GM18519 (cell line): ENCODE measurements at regions not wholly inside any gene's neighbourhood (a gene's known extent, or its start where the extent isn't known, plus 50 kb on each side); places are given as distances from the start of the nearest gene placed in this dataset.
"Not testable (repeated sequence)": the region's sequence is repeated elsewhere in the genome, so short reads cannot be mapped to it uniquely, and the experiment has no call there.

Experiments
- ATAC-seq: cut with Tn5 transposase; IDR thresholded peaks from one replicate; pipeline ENCODE4 v1.9.1; 2021; ENCODE audit warnings: mild to moderate bottlenecking, moderate library complexity; ENCODE audit not compliant: unreplicated experiment, low FRiP score

DNA sequence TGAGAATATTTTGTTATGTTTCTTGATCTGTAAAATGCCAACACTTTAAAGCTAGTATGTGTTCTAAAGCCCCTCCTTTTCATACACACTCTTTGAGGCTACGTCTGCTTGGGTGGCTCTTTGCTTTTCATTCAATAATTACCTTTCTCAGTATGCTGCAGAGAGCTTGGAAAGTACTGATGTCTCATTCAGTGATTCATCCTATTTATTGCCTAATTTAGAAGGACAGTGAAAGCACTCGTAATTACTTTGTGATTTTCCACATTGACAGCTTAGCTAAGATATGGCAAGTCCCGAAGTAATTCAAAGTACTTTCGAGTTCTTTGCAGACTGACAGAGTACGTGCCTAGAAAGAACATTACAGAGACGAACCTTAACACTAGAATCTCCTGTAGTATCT is 57.2 kb downstream of the BMP15 start:
- ATAC-seq: no peak

DNA sequence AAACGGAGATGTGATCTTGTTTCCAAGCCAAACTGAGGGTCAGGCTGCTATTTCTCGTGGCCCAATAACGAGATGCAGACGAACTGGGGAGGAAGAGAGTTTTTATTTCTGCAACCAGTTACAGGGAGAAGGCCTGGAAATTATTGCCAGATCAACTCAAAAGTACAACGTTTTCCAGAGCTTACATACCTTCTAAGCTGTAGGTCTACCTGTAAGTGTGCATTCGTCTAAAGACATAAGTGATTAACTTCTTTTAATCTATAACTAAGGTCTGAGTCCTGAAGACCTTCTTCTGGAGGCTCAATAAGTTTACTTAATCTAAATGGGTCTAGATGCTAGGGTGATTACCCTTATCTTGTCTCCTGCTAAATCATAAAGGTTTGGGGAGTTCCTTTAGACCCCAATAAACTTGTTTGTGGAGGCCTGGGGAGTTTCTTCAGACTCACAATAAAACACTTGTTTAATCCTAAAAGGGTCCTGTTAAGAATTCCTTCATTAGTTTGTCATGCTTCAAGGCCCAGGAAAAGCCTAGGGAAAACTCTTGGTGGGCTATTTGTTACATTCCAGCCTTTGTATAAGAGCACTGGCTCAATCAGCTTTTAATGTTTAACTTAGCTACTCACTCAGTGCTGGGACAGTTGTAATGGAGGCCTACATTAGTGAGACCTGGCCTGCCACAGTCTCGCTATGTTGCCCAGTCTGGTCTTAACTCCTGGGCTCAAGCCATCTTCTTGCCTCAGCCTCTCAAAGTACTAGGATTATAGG is 58.5 kb downstream of the BMP15 start:
- ATAC-seq: not testable (repeated sequence)

DNA sequence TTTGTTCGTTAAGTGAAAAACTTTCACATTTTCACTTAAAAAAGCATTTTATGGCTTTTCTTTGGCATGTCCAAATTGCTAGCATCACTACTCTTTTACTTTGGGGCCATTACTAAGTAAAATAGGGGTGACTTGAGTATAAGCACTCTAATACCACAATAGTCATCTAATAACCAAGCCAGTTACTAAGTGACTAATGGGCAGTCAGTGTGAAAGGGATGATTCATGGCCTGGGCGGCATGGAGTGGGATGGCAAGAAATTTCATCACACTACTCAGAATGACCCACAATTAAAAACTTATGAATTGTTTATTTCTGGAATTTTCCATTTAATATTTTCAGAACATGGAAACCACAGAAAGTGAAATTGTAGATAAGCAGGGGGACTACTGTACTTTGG is 60.9 kb downstream of the BMP15 start:
- ATAC-seq: no peak

GRCh38 chrX:50973199-50973598 is 62.7 kb downstream of the BMP15 start:
- ATAC-seq: no peak

DNA sequence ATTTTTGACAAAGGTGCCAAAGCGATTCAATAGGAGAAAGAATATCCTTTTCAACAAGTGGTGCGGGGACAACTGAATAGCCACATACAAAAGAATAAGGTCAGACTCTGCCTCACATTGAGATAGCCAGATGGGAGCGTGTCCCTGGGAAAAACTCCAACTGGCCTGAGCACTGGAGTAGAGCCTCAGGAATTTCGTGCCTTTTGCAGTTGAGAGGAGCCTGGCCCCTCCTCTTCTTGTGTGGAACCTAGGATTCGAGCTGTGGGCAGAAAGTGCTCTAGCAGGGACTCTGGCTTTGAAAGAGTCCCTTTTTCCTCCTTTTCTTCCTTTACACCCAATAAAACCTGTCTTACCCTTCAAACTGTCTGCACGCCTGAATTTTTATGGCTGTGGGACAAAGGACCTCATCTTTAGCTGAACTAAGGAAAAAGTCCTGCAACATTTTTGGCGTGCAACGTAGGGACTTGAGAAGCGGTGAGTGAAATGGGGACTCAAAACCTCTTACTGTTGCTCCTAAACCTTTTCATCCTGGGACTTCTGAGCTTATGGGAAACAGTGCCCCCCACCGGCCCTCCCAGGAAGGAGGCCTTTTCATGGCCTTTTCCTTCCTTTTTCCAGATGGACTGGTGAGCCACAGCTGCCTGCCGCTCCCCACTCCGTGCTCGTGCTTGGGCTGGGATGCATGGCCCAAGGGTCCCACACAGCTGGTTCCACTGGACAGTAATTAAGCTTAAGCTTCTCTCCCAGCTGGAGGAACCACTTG is 68.6 kb downstream of the BMP15 start:
- no peak for ATAC-seq

DNA sequence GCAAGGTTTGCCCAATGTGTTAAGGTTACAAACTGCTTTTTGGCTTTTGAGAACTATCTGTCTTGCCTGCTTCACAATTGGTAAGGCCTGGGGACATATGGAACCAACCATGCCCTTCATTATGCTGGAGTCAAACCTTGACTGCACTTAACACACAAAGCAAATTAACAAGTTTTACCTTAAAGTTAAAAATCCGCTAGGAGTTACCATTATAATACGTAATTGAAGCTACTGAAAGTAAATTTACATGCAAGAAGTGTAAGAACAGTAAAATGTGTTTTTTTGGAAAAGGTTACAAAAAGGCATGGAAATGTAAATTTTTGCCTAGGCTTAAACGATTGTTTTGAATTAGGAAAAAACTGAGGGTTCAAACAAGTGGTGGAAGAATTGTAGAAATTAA is 69.7 kb downstream of the BMP15 start:
- ATAC-seq: no peak

GRCh38 chrX:50988649-50989048 is 78.1 kb downstream of the BMP15 start:
- ATAC-seq: no peak

DNA sequence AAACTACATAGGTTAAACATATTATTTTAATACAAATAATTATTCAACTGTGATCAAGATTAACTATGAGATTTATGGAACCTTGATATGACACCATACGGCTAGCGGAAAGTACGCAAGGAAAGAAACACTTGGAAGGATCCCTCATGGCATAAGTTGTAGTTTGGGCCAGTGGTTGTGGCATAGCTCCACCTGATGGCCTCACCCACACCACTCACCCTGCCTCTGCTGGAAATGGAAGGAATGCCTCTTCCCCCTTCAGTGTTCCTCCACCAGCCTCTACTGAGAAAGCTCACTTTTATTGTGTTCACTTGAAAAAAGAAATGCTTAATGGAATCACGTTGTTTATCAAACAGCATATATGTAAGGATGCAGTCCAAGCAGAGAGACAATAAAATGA is 86.4 kb downstream of the BMP15 start:
- ATAC-seq: no peak

DNA sequence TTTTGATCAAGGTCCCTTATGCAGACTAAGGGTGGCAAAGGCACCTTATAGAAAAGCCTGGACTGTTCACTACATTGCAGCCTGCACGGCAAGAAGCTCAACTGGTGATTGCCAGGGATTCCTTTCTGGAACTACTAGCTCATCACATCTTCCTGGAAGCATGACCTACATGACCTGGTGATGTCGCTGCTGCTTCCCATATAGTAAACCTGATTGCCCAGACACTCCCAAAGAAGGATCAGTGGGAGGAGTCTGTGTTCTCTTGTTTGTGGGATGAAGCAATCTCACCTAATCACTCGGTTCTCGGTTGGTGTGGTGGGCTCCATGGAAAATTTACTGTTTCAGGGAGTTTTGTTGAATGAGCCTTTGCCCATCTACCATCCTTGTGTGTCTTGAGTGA is 89.8 kb downstream of the BMP15 start:
- ATAC-seq: not testable (repeated sequence)

- ATAC-seq: not testable (repeated sequence)
Measured at GRCh38 chrX:51001733-51002632, 91.4 kb downstream of the BMP15 start.

- no peak for ATAC-seq
Measured at GRCh38 chrX:51006064-51006463, 95.5 kb downstream of the BMP15 start.

- peak; percentile 75 for ATAC-seq
Measured at GRCh38 chrX:51024106-51024696, 113.7 kb downstream of the BMP15 start.

DNA sequence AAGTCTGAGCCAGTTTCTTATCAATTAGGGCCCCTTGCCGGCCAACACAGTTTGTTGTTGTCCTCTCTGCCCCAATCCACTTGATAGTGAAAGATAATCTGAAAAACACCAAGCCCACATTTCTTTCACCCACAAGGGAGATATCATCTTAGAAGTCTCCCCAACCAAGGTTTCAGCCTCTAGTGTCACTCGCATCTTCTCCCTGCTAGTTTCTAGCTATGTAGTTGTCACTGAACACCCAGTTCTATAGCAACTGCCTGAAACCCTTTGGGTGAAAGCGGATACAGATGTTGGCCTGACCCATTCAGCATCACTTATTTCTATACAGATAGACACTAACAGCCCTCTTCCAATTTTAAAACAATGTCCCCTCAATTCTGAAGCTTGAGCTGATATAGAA is 116.3 kb downstream of the BMP15 start:
- ATAC-seq: no peak

DNA sequence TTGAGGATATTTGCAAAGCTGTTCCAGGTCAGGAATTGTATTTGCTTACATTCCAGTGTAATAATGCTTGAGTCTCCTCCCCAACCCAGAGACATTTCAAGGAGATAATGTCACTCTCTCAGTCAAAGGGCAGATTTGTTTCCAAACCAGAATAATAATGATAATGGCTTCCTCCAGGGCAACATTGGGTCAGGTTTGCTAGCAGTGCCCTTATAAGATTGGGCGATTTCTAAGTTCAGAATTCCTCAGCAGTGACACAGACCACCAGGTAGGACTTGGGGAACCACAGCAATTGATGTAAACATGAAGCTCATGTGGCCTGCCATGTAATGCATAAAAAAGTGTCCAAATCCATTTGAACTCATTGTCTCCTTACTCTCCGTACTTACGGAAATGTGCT is 125.2 kb downstream of the BMP15 start:
- no peak for ATAC-seq

DNA sequence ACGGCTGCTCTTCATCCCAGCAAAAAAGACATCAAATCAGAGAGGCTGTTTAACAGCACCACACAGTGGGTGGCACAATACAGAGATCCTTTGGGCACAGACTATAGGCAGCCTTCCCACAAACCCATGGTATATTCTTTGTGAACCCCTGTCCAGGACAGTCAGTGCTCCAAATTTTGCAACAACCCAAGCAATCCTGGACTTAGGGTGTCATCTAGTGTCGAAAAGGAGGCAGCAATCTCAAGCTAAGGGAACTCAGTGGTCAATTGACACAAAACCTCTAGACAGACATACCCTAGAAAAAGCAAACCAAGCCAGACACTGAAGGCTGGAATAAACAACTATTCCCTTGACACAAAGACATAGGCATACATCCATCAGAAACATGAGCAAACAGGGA is 137.4 kb downstream of the BMP15 start:
- ATAC-seq: no peak

GRCh38 chrX:51053741-51054140 is 143.2 kb downstream of the BMP15 start:
- no peak for ATAC-seq

DNA sequence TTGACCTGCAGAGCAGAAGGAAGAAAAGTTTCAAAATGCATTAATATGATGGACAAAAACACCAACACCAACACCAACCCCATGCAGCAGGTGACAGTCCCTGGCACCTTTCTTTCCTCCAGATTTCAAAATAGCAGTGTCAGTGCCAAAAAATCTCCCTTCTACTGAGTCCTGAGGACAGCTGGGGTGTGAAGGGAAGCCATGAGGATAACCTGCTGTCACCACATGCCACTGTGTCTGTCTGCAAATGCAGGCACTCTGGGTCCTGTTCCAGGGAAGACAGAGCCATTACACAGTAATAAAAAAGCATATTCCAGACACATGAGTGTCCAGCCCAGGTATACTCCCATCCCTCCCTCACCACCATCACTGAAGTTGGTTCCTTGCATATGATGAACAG is 187.5 kb downstream of the BMP15 start:
- ATAC-seq: no peak

GRCh38 chrX:51119058-51119926 is 208.8 kb downstream of the BMP15 start:
- not testable (repeated sequence) for ATAC-seq

GRCh38 chrX:51125743-51126142 is 206.9 kb upstream of the NUDT10 start:
- not testable (repeated sequence) for ATAC-seq
